ENCODE measurements at regions not wholly inside any gene's neighbourhood (a gene's known extent, or its start where the extent isn't known, plus 50 kb on each side); places are given as distances from the start of the nearest gene placed in this dataset.
"Not testable (repeated sequence)": the region's sequence is repeated elsewhere in the genome, so short reads cannot be mapped to it uniquely, and the experiment has no call there.

GRCh38 chr22:34763496-34763895 is 302.5 kb upstream of the ISX start:
- no peak for DNase-seq

DNA sequence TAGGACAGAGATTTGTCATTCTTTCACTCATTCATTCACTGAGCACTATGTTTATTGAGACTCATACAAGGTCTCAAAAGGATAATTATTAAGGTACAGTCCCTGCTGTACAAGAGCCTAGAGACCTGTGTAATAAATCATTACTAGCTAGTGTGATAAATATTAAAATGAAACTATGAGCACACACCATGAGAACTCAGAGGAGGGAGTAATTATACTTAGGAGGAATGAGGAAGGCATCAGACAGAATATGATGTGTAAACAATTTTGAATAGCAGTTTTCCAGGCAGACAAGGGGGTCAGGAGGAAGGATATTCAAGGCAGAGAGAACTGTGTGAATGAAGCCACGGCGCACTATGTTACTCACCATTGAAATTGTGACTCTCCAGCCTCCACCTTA is 300.8 kb upstream of the ISX start:
- no peak for DNase-seq

DNA sequence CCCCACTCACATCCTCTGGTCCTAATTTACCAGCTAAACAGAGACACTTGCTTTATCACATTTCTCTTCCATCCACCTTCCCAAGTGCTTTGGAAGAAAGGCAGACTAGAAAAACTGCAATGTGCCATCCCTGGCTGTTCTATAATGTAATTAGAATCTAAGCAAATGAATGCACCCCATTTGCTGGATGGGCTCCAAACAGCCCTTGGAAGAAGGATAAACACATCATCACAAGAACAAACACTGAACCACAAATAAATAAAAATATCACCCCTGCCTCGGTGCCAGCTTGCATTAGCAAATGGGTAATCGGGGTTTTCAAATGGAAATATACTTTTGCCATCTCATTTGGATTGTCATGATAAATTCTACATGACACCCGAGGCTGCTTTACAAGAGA is 296.6 kb upstream of the ISX start:
- no peak for DNase-seq

- no peak for DNase-seq
Observed at GRCh38 chr22:34776817-34777216, 289.1 kb upstream of the ISX start.

DNA sequence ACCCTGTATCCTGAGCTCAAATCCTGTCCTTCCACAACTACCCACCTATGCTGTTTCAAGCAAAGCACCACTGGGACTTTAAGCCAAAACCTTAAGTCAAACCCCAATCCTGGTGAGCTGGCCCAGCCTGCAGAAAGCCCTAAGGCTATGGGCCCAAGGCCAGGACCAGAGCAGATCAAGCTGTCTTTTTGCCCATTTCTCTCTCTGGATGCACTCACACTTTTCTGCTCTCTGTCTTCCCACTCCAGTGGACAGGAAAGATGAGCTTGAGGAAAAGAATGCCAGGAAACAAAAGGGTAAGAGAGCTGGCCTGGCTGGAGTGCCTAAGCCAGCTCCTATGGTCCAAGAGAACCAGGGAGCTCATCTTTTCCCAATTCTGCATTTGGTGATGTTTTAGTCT is 284.3 kb upstream of the ISX start:
- DNase-seq: no peak

GRCh38 chr22:34783436-34783835 is 282.5 kb upstream of the ISX start:
- no peak for DNase-seq

- no peak for DNase-seq
Observed at GRCh38 chr22:34784056-34784455, 281.9 kb upstream of the ISX start.

GRCh38 chr22:34797826-34798225 is 268.1 kb upstream of the ISX start:
- DNase-seq: no peak

DNA sequence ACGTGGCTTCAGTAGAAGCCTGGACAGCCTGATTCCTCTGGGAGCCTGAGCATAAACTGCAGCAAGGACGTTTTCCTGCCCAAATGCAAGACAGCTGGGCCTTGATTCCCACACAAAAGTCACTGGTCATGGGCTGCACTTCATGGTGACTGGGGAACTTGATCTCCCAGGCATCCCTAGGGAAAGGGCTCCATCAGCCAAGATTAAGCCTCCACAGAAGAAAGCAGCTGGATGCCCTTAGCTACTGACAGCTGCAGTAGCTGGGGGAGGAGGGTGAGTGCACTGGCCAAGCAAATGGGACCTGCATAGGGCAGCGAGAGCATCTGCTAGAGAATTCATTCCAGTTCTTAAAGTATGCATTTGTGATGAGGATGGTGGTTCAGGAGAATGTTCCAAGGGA is 267.4 kb upstream of the ISX start:
- no peak for DNase-seq

DNA sequence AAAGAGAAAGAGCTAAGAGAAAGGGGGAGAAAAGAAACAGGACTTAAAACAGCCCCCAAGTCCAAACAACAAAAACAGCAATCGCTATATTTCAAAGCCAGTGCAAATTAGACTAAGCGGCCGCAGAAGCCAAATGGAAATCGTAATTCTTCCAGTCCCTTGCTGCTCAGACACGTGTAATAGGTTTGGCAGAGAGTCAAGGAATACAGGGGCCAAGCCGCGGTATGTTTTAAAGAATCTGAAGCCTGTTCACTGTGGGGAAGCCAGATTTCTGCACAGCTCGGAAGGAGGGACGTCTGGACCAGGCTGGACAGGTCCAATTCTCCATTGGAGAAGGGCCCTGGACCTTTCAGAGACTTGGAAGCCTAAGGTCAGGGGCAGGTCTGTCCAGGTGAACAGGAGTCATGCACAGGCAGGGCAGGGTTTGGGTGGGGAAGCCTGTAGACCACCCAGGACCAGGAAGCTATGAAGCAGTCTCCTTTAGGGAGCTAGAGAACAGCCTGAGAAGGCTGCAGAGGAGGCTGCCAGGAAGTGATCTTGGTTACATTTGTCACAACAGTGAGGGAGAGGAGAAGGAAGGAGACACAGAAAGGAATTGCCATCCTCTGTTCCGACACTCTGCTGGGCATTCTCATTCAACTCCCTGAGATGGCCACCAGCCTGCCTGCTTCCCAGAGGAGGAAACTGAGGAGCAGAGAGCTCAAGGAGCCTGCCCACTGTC is 265.5 kb upstream of the ISX start:
- DNase-seq: no peak

- DNase-seq: no peak
Observed at GRCh38 chr22:34801221-34801620, 264.7 kb upstream of the ISX start.

DNA sequence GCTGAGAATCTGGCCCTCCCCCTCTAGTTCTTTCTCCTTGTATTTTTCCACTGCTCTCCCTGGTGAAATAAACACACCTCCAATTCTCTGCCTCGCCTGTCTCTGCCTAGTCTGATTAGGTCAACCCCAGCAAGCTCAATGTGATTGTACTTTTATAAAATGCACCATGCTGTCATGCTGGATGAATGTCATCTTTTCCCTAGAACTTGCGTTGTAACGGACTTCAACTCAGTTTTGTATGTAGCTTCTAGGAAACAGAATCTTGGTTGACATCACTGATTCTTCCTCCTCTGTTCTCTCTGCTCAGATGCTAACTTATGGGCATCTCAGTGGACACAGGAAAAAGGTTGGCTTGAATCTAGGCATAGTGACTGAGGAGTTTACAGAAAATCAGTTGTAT is 261.9 kb upstream of the ISX start:
- no peak for DNase-seq

- DNase-seq: no peak
Observed at GRCh38 chr22:34804604-34805003, 261.4 kb upstream of the ISX start.

GRCh38 chr22:34805771-34806170 is 260.2 kb upstream of the ISX start:
- no peak for DNase-seq

GRCh38 chr22:34808618-34809017 is 257.3 kb upstream of the ISX start:
- DNase-seq: no peak

DNA sequence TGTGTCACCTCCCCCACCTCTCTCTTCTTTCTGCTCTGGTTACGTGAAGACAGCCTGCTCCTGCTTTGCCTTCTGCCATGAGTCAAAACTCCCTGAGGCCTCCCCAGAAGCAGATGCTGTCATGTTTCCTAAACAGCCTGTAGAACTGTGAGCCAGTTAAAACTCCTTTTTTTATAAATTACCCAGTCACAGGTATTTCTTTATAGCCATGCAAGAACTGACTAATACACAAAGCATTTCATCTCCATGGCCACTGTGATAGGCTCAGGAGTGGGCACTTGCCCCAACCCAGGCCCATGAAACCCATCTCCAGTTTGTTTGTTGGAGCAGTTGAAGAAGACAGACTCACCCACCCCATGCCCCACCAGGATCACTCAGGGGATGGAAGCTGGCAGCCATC is 253.3 kb upstream of the ISX start:
- DNase-seq: no peak

DNA sequence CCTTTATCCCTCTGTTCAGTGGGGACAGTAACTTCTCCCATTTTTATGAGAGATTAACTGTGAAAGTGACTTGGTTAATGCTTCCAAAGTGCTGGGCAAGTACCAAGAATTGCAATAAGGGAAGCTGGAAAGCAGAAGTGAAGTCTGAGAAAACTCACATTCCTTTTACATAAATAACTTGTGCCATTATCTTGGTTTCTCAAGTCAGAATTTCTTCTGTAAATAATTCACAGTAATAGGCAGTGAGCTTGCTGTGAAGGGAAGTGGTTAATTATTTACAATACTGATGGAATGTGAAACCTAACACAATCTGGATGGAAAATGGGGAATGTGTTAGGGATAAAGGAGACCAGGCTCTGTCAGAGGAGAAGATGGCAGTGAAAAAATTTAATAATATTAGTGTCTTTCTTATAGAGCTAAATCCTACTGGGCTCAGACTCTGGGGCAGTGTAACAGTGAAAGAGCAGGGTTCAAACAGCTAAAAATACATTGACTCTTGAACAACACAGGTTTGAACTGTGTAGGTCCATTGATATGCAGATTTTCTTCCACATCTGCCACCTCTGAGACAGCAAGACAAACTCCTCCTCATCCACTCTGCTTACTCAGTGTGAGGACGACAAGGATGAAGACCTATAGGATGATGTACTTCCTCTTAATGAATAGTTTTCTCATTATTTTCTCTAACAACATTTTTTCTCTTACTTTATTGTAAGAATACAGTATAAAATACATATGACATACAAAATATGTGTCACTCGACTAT is 251.5 kb upstream of the ISX start:
- DNase-seq: no peak

- DNase-seq: no peak
Observed at GRCh38 chr22:34829485-34829884, 236.5 kb upstream of the ISX start.

DNA sequence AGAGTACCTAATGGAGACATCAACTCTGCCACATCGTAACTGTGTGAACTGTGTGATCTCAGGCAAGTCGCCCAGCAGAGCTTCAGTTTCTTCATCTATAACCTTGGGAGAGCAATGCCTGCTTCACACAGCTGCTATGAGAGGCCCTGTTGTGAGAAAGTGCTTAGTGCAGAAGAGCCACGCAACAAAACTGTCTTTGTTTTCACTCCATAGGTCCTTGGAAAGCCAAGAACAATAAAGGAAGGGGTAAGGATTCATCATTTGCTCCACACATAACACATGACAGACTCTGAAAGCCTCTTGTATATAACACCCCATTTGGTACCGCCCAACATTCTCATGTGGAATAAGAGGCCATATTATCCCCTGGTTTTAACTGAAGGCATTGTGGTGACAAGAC is 231.9 kb upstream of the ISX start:
- DNase-seq: no peak

GRCh38 chr22:34834541-34834940 is 231.4 kb upstream of the ISX start:
- DNase-seq: not testable (repeated sequence)

DNA sequence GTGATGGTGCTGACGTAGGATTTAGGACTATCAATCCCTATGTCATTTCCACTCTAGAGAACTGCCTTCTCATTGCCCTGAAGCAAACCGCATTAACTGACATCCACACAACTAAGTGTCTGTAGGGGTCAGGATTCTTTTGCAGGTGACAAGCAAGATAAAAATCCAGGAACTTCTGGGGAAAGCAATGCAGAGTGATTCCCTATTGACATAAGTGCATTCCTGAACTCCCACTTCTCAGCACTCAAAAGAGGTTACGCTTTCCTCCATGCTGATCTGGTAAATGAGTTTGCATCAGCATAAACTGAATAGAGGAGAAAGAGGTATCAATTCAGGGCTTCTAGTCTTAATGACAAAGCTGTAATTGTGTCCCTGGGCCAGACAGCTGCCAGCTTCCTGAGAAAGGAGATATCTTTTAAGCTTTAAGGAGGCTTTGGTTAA is 224.6 kb upstream of the ISX start:
- DNase-seq: no peak

DNA sequence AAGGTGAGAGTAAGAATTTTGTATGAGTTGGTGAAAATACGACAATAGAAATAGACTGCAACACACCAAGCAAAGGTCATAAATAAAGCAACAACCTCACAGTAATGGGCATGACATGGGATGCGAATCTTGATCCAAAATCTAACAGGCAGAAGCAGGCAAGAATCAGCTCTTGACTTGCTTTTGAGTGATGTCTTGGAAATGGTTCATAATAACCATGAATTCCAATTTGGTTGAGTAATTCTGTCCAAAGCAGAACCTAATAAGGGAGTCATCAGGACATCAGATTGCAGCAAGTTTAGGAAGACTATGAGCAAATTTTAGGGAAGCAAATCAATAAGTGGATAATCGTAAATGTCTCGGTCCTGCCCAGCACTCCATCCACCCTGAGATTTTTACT is 224.0 kb upstream of the ISX start:
- DNase-seq: no peak

GRCh38 chr22:34842630-34843029 is 223.3 kb upstream of the ISX start:
- DNase-seq: no peak

- not testable (repeated sequence) for DNase-seq
Observed at GRCh38 chr22:34843743-34844142, 222.2 kb upstream of the ISX start.

DNA sequence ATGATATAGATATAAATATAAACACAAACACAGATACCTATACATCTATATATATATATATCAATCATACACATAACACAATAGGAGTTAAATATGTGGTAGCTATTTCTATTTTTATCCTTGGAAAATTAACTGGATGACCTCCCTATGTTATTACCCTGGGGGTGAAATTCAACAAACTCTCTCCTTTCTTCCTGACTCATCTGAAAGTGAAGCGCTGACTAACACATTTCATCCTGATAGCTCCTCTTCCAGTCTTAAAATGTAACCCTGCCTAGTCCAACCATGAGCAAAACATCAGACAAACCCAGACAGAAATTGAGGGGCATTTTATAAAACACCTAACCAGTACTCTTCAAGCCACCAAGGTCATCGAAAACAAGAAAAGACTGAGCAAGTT is 220.6 kb upstream of the ISX start:
- DNase-seq: no peak

Data from stimulated activated CD4-positive, alpha-beta T cell treated with anti-CD3 and anti-CD28 coated beads, Interleukin-2, amount 100 ng/mL, for 48 hours (primary cell).